ENCODE measurements at regions not wholly inside any gene's neighbourhood (a gene's known extent, or its start where the extent isn't known, plus 50 kb on each side); places are given as distances from the start of the nearest gene placed in this dataset.

GRCh38 chr18:47758000-47758399 lies 172.5 kb downstream of the SMAD2 start:
- peak; percentile 29 for DNase-seq

GRCh38 chr18:47756364-47757016 lies 174.0 kb downstream of the SMAD2 start:
- peak; percentile 53 for DNase-seq

GRCh38 chr18:47755102-47755456 lies 175.4 kb downstream of the SMAD2 start:
- no peak for DNase-seq

- peak; percentile 13 for DNase-seq
Measured at GRCh38 chr18:47754311-47755101, 176.0 kb downstream of the SMAD2 start.

- no peak for DNase-seq
Measured at GRCh38 chr18:47752796-47753645, 177.4 kb downstream of the SMAD2 start.

- no peak for DNase-seq
Measured at GRCh38 chr18:47750889-47751423, 179.5 kb downstream of the SMAD2 start.

- no peak for DNase-seq
Measured at GRCh38 chr18:47749600-47749973, 180.9 kb downstream of the SMAD2 start.

GRCh38 chr18:47748847-47749599 lies 181.4 kb downstream of the SMAD2 start:
- peak; percentile 71 for DNase-seq

GRCh38 chr18:47748093-47748796 lies 182.2 kb downstream of the SMAD2 start:
- no peak for DNase-seq

- no peak for DNase-seq
Measured at GRCh38 chr18:47747260-47747795, 183.1 kb downstream of the SMAD2 start.

- DNase-seq: no peak
Measured at GRCh38 chr18:47746615-47747014, 183.8 kb downstream of the SMAD2 start.

GRCh38 chr18:47745227-47745626 lies 185.2 kb downstream of the SMAD2 start:
- no peak for DNase-seq

GRCh38 chr18:47737956-47738355 lies 192.5 kb downstream of the SMAD2 start:
- DNase-seq: no peak

GRCh38 chr18:47737198-47737830 lies 193.1 kb downstream of the SMAD2 start:
- no peak for DNase-seq

GRCh38 chr18:47736376-47737140 lies 193.9 kb downstream of the SMAD2 start:
- no peak for DNase-seq

- no peak for DNase-seq
Measured at GRCh38 chr18:47735041-47735702, 195.3 kb downstream of the SMAD2 start.

GRCh38 chr18:47731276-47731675 lies 199.2 kb downstream of the SMAD2 start:
- DNase-seq: no peak

- no peak for DNase-seq
Measured at GRCh38 chr18:47730795-47731194, 199.7 kb downstream of the SMAD2 start.

- DNase-seq: no peak
Measured at GRCh38 chr18:47729356-47729755, 201.1 kb downstream of the SMAD2 start.

GRCh38 chr18:47728921-47729320 lies 201.5 kb downstream of the SMAD2 start:
- no peak for DNase-seq

Data from inflammatory macrophage treated with lipopolysaccharide for 4 hours (primary cell).